ENCODE measurements at regions not wholly inside any gene's neighbourhood (a gene's known extent, or its start where the extent isn't known, plus 50 kb on each side); places are given as distances from the start of the nearest gene placed in this dataset.

DNA sequence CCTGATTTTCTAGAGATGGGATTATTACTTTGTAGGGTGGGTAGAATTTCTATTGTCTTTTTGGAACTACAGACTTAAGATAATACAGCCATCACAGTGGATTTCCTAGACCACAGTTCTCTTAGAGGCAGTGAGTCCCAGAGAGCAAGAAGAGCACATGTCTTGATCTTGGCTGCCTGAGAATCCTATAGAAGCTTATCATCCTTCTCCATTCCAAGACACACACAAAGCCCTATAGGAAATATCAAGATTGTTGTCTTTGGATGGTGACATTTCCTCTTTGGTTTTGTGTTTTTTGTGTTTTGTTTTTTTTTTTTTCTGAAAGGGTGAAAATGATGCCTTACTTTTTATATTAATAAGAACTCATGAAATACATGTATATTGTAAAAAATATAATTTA is 143.1 kb downstream of the AHR start:
- no peak overlapping the region for H3K27ac Mint-ChIP-seq (ENCODE audit: low read depth)
- peaks cover 10% of the 10 kb centered on the region for H3K9me3 Mint-ChIP-seq
- no peaks in the 10 kb centered on the region for H3K4me1 Mint-ChIP-seq
- ATAC-seq (replicated peaks; ENCODE audit: extremely low read depth, poor library complexity, severe bottlenecking) (no peak), DNase-seq (ENCODE audit: low spot score in 2 of 2) (no peak)
- no peak overlapping the region for H3K4me3 Mint-ChIP-seq
- H3K27me3 Mint-ChIP-seq = peaks cover 22% of the 10 kb centered on the region
- H3K36me3 Mint-ChIP-seq (ENCODE audit: insufficient read depth) = no peaks in the 10 kb centered on the region

DNA sequence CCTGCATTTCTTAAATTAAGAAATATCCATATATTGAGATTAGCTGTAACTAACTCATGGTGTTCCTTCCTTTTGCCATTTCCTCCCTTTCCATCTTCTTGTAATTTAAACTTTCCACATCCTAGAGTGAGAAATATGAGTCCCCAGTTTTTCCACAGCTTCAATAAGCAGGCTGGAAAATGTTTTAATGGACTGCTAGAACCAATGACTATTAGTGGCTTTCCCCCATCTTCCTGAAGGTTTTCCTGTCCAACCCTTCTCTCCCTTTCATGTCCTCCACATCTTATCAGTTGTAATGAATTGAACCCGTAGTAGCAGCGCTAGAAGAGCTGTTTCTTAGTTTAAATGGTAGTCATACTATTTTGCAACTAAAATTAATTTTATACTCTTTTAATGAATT is 145.7 kb downstream of the AHR start:
- ATAC-seq (replicated peaks; ENCODE audit: extremely low read depth, poor library complexity, severe bottlenecking) (no peak), DNase-seq (ENCODE audit: low spot score in 2 of 2) (no peak)
- H3K27me3 Mint-ChIP-seq = peaks cover 47% of the 10 kb centered on the region
- H3K9me3 Mint-ChIP-seq = peaks cover 17% of the 10 kb centered on the region
- no peak overlapping the region for H3K4me3 Mint-ChIP-seq
- H3K36me3 Mint-ChIP-seq (ENCODE audit: insufficient read depth) = no peaks in the 10 kb centered on the region
- no peak overlapping the region for H3K27ac Mint-ChIP-seq (ENCODE audit: low read depth)
- H3K4me1 Mint-ChIP-seq = no peaks in the 10 kb centered on the region

DNA sequence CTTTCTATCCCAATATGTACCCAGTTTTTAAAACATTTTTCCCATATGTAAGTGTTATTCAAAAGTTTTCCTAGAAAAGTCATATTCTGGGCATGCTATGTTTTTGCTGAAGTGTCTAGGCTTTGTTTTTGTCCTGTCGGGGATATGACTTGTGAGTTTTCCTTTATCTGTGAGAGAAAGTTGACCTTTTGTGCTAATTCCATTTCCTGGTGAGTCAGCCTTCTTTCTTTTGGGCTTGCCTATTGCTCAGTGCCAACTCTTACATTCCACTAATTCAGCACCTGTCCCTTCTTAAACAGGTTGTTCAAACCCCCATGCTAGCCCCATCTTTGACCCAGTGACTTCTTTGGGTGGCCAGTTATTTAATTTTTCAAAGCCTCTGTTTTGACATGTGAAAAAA is 146.2 kb downstream of the AHR start:
- Mint-ChIP-seq H3K27ac (ENCODE audit: low read depth) (no peak overlapping the region), H3K4me1 (no peaks in the 10 kb centered on the region), H3K27me3 (peaks cover 51% of the 10 kb centered on the region), H3K9me3 (peaks cover 17% of the 10 kb centered on the region), H3K4me3 (no peak overlapping the region), H3K36me3 (ENCODE audit: insufficient read depth) (no peaks in the 10 kb centered on the region)
- ATAC-seq (replicated peaks; ENCODE audit: extremely low read depth, poor library complexity, severe bottlenecking) (no peak), DNase-seq (ENCODE audit: low spot score in 2 of 2) (no peak)

DNA sequence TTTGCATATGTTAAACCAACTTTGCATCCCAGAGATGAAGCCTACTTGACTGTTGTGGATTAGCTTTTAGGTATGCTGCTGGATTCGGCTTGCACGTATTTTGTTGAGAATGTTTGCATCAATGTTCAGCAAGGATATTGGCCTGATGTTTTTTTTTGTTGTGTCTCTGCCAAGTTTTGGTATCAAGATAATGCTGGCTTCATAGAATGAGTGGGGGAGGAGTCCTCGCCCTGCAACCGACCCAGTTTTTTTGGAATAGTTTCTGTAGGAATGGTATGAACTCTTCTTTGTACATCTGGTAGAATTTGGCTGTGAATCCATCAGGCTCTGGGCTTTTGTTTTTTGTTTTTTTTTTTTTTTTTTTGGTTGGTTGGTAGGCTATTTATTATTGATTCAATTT is 147.9 kb downstream of the AHR start:
- no peak overlapping the region for H3K27ac Mint-ChIP-seq (ENCODE audit: low read depth)
- no peaks in the 10 kb centered on the region for H3K36me3 Mint-ChIP-seq (ENCODE audit: insufficient read depth)
- peaks cover 9% of the 10 kb centered on the region for H3K9me3 Mint-ChIP-seq
- no peak for DNase-seq (ENCODE audit: low spot score in 2 of 2)
- ATAC-seq (replicated peaks; ENCODE audit: extremely low read depth, poor library complexity, severe bottlenecking) = no peak
- H3K4me3 Mint-ChIP-seq = no peak overlapping the region
- peaks cover 52% of the 10 kb centered on the region for H3K27me3 Mint-ChIP-seq
- H3K4me1 Mint-ChIP-seq = no peaks in the 10 kb centered on the region

DNA sequence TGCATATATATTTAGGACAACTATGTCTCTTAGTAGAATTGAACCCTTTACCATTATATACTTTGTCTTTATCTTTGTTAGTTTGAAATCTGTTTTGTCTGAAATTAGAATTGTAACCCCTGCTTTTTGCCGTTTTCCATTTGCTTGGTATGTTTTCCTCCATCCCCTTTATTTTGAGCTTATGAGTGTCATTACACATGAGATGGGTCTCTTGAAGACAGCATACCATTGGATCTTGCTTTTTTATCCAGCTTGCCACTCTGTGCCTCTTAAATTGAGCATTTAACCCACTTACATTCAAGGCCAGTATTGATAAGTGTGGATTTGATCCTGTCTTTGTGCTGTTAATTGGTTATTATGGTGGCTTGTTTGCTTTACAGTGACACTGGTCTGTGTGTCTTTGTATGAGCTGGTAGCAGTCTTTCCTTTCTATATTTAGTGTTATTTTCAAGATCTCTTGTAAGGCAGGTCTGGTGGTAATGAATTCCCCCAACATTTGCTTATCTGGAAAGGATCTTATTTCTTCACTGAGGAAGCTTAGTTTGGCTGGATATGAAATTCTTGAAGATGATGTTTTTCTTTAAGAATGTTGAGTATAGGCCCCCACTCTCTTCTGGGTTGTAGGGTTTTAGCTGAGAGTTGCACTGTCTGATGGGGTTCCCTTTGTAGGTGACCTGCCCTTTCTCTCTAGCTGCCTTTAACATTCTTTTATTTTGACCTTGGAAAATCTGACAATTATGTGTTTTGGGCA is 149.5 kb downstream of the AHR start:
- H3K36me3 Mint-ChIP-seq (ENCODE audit: insufficient read depth) = no peaks in the 10 kb centered on the region
- H3K27ac Mint-ChIP-seq (ENCODE audit: low read depth) = no peak overlapping the region
- no peaks in the 10 kb centered on the region for H3K4me1 Mint-ChIP-seq
- no peak overlapping the region for H3K4me3 Mint-ChIP-seq
- peaks cover 52% of the 10 kb centered on the region for H3K27me3 Mint-ChIP-seq
- no peak for ATAC-seq (replicated peaks; ENCODE audit: extremely low read depth, poor library complexity, severe bottlenecking)
- H3K9me3 Mint-ChIP-seq = peaks cover 9% of the 10 kb centered on the region
- DNase-seq (ENCODE audit: low spot score in 2 of 2) = no peak

DNA sequence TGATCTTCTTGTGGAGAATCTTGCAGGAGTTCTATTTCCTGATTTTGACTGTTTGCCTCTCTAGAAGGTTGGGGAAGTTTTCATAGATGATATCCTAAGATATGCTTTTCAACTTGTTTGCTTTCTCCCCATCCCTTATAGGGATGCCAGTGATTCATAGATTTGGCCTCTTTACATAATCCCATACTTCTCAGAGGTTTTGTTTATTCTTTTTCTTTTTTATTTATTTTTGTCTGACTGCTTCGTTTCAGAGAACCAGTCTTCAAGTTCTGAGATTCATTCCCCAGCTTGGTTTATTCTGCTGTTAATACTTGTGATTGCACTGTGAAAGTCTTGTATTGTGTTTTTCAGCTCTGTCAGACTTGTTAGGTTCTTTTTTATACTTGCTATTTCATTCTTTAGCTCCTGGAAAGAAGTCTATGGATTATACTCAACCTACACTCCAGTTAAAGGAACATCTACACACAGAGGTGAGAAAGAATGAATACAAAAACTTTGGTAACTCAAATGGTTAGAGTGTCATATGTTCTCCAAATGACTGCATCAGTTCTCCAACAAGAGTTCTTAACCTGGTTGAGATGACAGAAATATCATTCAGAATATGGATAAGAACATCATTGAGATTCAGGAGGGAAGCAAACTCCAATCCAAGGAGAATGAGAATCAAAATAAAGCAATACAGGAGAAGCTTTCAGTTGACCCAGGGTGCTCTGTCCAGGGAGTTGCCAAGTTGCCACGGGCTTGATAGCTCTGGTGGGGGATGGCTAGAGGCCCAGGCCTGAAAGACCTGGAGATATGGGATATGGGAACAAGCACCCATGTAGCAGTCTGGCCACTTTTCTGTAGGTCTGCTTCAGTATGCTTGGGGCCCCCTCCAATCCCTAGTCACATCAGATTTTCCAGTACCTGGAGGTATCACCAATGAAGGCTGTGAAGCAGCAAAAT is 150.3 kb downstream of the AHR start:
- no peaks in the 10 kb centered on the region for H3K36me3 Mint-ChIP-seq (ENCODE audit: insufficient read depth)
- no peak for DNase-seq (ENCODE audit: low spot score in 2 of 2)
- no peak overlapping the region for H3K4me3 Mint-ChIP-seq
- peaks cover 52% of the 10 kb centered on the region for H3K27me3 Mint-ChIP-seq
- no peaks in the 10 kb centered on the region for H3K4me1 Mint-ChIP-seq
- ATAC-seq (replicated peaks; ENCODE audit: extremely low read depth, poor library complexity, severe bottlenecking) = no peak
- H3K9me3 Mint-ChIP-seq = peaks cover 9% of the 10 kb centered on the region
- no peak overlapping the region for H3K27ac Mint-ChIP-seq (ENCODE audit: low read depth)

DNA sequence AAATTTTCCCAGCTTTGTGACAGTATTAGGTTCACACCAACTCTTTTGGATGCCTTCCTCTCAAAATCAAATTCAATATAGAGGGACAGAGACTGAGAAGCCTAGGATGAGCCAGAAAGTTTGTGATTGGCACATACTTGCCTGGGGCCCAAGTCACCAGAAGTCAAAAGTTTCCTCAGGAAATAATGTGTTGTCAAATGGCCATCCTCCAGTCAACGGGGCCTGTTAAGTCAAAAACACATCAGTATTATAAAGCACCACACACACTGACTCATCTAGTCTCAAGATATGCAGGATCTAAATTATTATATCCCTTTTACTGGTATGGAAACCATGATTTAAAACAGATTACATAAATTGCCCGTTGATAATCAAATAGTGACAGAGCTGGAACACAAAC is 158.1 kb downstream of the AHR start:
- no peak for DNase-seq (ENCODE audit: low spot score in 2 of 2)
- Mint-ChIP-seq H3K4me3 (no peak overlapping the region), H3K4me1 (no peaks in the 10 kb centered on the region), H3K27ac (ENCODE audit: low read depth) (no peak overlapping the region), H3K9me3 (peaks cover 10% of the 10 kb centered on the region), H3K27me3 (no peaks in the 10 kb centered on the region), H3K36me3 (ENCODE audit: insufficient read depth) (no peaks in the 10 kb centered on the region)
- ATAC-seq (replicated peaks; ENCODE audit: extremely low read depth, poor library complexity, severe bottlenecking) = no peak

DNA sequence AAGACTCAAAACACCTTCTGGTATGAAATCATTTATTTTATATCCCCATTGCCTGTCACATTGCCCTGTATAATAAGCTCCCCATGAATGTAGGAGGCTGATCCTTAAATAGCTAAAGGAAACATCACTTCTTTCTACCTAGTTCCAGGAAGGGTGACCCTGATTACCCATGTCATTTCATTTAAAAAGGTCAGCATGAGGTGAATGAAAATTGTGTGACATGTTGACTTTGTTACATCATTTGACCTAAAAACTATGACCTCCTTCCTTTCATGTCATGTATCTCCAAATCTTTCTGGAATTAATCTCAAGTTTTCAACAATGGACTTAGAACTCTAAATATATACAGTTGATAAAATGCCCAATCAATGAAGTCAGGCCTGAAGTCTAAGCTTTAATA is 161.5 kb downstream of the AHR start:
- Mint-ChIP-seq H3K4me3 (no peak overlapping the region), H3K9me3 (peaks cover 10% of the 10 kb centered on the region), H3K4me1 (peaks cover 9% of the 10 kb centered on the region)

DNA sequence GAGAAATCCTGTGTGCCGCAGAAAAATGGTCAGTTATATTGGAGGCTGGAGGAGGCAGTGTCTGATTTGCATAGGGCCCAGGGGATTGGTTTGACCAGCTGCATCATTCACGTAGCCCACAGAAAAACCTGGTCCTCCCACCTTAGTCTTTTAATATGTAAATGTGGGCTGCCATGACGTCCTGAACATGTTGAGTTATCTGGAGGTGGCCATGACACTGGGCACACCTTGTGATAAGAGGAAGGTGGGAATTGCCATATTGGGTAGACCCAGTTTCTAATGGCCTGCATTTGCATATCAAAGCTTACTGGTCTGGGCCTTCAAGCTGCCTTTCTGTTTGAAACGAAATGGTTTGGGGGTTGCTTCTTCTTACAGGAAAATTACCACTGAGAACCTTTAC is 162.2 kb downstream of the AHR start:
- Mint-ChIP-seq H3K27me3 (no peaks in the 10 kb centered on the region), H3K27ac (ENCODE audit: low read depth) (no peak overlapping the region), H3K36me3 (ENCODE audit: insufficient read depth) (no peaks in the 10 kb centered on the region), H3K4me1 (peaks cover 9% of the 10 kb centered on the region), H3K4me3 (no peak overlapping the region), H3K9me3 (peaks cover 10% of the 10 kb centered on the region)
- DNase-seq (ENCODE audit: low spot score in 2 of 2) (no peak), ATAC-seq (replicated peaks; ENCODE audit: extremely low read depth, poor library complexity, severe bottlenecking) (no peak)

More for the DNA sequence above, 161.5 kb downstream of the AHR start:
- H3K36me3 Mint-ChIP-seq (ENCODE audit: insufficient read depth) = no peaks in the 10 kb centered on the region
- no peak overlapping the region for H3K27ac Mint-ChIP-seq (ENCODE audit: low read depth)
- no peaks in the 10 kb centered on the region for H3K27me3 Mint-ChIP-seq
- no peak for ATAC-seq (replicated peaks; ENCODE audit: extremely low read depth, poor library complexity, severe bottlenecking)
- no peak for DNase-seq (ENCODE audit: low spot score in 2 of 2)

DNA sequence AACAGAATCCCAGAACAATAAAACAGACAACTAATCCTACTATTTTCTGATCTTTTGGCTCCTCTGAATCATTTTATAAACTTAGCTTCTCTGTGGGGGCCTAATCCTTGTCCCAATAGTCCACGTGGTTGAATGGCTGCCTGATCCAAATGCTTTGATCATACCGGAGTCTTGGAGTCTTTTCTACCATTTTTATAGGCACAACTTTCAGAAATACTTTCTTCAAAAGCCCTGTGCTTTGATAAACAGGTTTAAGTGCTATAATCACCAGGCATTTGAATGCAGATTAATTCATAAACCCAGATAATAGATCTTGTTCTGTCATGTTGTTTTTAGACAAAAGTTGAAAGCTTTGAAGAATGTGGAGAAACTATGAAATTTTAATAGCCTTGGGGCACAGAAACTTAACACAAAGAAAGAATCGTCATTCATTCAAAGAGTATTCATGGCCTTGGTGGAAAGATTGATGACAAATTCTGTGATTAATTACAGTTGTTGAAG is 163.7 kb downstream of the AHR start:
- peaks cover 10% of the 10 kb centered on the region for H3K9me3 Mint-ChIP-seq
- ATAC-seq (replicated peaks; ENCODE audit: extremely low read depth, poor library complexity, severe bottlenecking) (no peak), DNase-seq (ENCODE audit: low spot score in 2 of 2) (no peak)
- peaks cover 9% of the 10 kb centered on the region for H3K4me1 Mint-ChIP-seq
- no peaks in the 10 kb centered on the region for H3K27me3 Mint-ChIP-seq
- H3K4me3 Mint-ChIP-seq = no peak overlapping the region
- no peaks in the 10 kb centered on the region for H3K36me3 Mint-ChIP-seq (ENCODE audit: insufficient read depth)
- H3K27ac Mint-ChIP-seq (ENCODE audit: low read depth) = no peak overlapping the region

DNA sequence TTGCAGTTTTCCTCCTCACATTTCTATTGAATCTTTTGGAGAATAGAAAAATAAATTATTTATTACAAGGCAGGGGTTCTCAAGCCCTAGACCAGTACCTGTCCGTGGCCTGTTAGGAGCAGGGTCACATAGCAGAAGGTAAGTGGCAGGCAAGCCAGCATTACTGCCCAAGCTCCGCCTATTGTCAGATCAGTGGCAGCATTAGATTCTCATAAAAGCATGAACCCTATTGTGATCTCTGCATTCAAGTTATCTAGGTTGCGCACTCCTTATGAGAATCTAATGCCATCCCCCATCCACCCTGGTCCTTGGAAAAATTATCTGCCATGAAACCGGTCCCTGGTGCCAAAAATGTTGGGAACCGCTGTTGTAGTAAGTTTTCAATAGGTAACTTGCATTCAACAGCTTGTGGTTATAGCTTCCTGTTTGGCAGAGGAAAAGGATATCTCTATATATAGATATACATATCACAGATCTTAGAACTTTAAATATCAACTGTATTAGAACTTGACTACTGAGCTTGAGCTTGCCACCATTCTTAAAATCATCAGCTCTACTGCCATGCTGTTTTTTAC is 165.1 kb downstream of the AHR start:
- no peak overlapping the region for H3K27ac Mint-ChIP-seq (ENCODE audit: low read depth)
- ATAC-seq (replicated peaks; ENCODE audit: extremely low read depth, poor library complexity, severe bottlenecking) = no peak
- H3K4me1 Mint-ChIP-seq = peaks cover 9% of the 10 kb centered on the region
- H3K9me3 Mint-ChIP-seq = peaks cover 7% of the 10 kb centered on the region
- H3K27me3 Mint-ChIP-seq = no peaks in the 10 kb centered on the region
- H3K36me3 Mint-ChIP-seq (ENCODE audit: insufficient read depth) = no peaks in the 10 kb centered on the region
- no peak overlapping the region for H3K4me3 Mint-ChIP-seq
- DNase-seq (ENCODE audit: low spot score in 2 of 2) = no peak

DNA sequence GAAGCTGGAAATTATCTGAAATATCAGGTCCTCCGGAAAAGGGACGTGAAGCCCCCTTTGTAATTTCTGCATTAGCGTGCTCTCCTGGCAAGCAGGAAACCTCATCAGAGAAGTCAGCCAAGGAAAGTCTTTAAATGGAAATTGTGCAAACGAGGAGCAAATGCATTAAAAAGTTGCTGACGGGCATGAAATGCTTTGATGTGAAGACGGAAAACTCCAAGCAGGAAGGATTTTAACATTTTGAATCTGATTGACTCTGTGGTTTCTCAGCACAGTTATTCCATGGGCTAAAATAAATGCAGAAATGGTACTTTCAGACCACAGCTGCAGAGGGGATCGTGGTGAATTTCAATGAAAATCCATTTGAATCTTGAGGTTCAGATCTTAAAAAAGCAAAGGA is 167.8 kb downstream of the AHR start:
- H3K4me1 Mint-ChIP-seq = peaks cover 9% of the 10 kb centered on the region
- no peak overlapping the region for H3K27ac Mint-ChIP-seq (ENCODE audit: low read depth)

More for the DNA sequence above, 167.8 kb downstream of the AHR start:
- H3K36me3 Mint-ChIP-seq (ENCODE audit: insufficient read depth) = no peaks in the 10 kb centered on the region
- no peak for DNase-seq (ENCODE audit: low spot score in 2 of 2)
- no peaks in the 10 kb centered on the region for H3K27me3 Mint-ChIP-seq
- H3K9me3 Mint-ChIP-seq = no peaks in the 10 kb centered on the region
- ATAC-seq (replicated peaks; ENCODE audit: extremely low read depth, poor library complexity, severe bottlenecking) = no peak
- no peak overlapping the region for H3K4me3 Mint-ChIP-seq

Data from central memory CD8-positive, alpha-beta T cell (primary cell).